IMR-90 (cell line): ENCODE measurements at regions not wholly inside any gene's neighbourhood (a gene's known extent, or its start where the extent isn't known, plus 50 kb on each side); places are given as distances from the start of the nearest gene placed in this dataset.

ENCODE experiments used
- ATAC-seq: fragments of 200-7000 bp; cut with Tn5 transposase; 2 replicates; pipeline ENCODE4 v1.9.1; 2020; ENCODE audit warnings: low read depth, mild to moderate bottlenecking, moderate library complexity
- BruUV-seq: library from RNA; stranded (reverse); fragments of 400-500 nt; replicated peaks from 2 replicates; lab custom pipeline; 2021; lab: Mats Ljungman, UMichigan
- CTCF ChIA-PET: fragments of 300-600 bp; formaldehyde crosslinking; extraction: SDS; loops from one replicate; lab custom pipeline; 2021; ENCODE audit warnings: antibody characterized with exemption; lab: Yijun Ruan, JAX
- POLR2A ChIA-PET: fragments of 300-600 bp; sonication (Branson Sonifier 250); formaldehyde crosslinking; loops from one replicate; lab custom pipeline; 2022; ENCODE audit warnings: antibody characterized with exemption; ENCODE audit not compliant: unreplicated experiment; lab: Charles Lee
- DNase-seq: peaks from one replicate; pipeline ENCODE4 v3.0.0; 2013
- H2AFZ ChIP-seq: replicated peaks from 2 replicates; pipeline ENCODE3; 2013; ENCODE audit warnings: low read length, mild to moderate bottlenecking; ENCODE audit not compliant: poor library complexity
- H2AK5ac ChIP-seq: 2 replicates; pipeline ENCODE4 v1.6.1; 2013; ENCODE audit warnings: low read depth, low read length, inconsistent platforms
- H2AK9ac ChIP-seq: replicated peaks from 2 replicates; pipeline ENCODE3; 2013; ENCODE audit warnings: mild to moderate bottlenecking, low read depth, low read length, moderate library complexity; ENCODE audit not compliant: poor library complexity
- H2BK120ac ChIP-seq: 2 replicates; pipeline ENCODE4 v1.6.1; 2013; ENCODE audit warnings: low read depth, low read length, inconsistent platforms
- H2BK15ac ChIP-seq: 3 replicates; pipeline ENCODE4 v1.6.1; 2013; ENCODE audit warnings: low read depth, low read length, inconsistent platforms
- H2BK20ac ChIP-seq: 2 replicates; pipeline ENCODE4 v1.6.1; 2013; ENCODE audit warnings: low read depth, mild to moderate bottlenecking, inconsistent platforms, low read length, moderate library complexity
- H2BK5ac ChIP-seq: 2 replicates; pipeline ENCODE4 v1.6.1; 2013; ENCODE audit warnings: mild to moderate bottlenecking, low read depth, low read length, inconsistent platforms; ENCODE audit not compliant: poor library complexity, severe bottlenecking
- H3K14ac ChIP-seq: replicated peaks from 2 replicates; pipeline ENCODE4 v1.6.1; 2013; ENCODE audit warnings: low read depth, low read length, inconsistent platforms
- H3K18ac ChIP-seq: 2 replicates; pipeline ENCODE4 v1.6.1; 2013; ENCODE audit warnings: low read depth, low read length, control low read depth
- H3K23ac ChIP-seq: 2 replicates; pipeline ENCODE4 v1.6.1; 2013; ENCODE audit warnings: low read depth, low read length, inconsistent platforms
- H3K27ac ChIP-seq: 2 replicates; pipeline ENCODE4 v1.5.1; 2013; ENCODE audit warnings: mild to moderate bottlenecking, control low read depth, low read length; ENCODE audit not compliant: insufficient read depth
- H3K27me3 ChIP-seq: 2 replicates; pipeline ENCODE4 v1.6.1; 2013; ENCODE audit warnings: low read length; ENCODE audit not compliant: control insufficient read depth, insufficient read depth
- H3K36me3 ChIP-seq: 2 replicates; pipeline ENCODE4 v1.6.1; 2013; ENCODE audit warnings: low read length, mixed read lengths; ENCODE audit not compliant: control insufficient read depth, insufficient read depth
- H3K4ac ChIP-seq: 2 replicates; pipeline ENCODE4 v1.6.1; 2013; ENCODE audit warnings: low read depth, low read length, inconsistent platforms
- H3K4me1 ChIP-seq: 2 replicates; pipeline ENCODE4 v1.6.1; 2013; ENCODE audit warnings: low read length, mixed read lengths; ENCODE audit not compliant: control insufficient read depth, insufficient read depth
- H3K4me2 ChIP-seq: 2 replicates; pipeline ENCODE4 v1.6.1; 2013; ENCODE audit warnings: low read depth, mild to moderate bottlenecking, control low read depth, low read length, moderate library complexity
- H3K4me3 ChIP-seq: 2 replicates; pipeline ENCODE4 v1.5.1; 2013; ENCODE audit warnings: low read depth, mild to moderate bottlenecking, control low read depth, low read length, moderate library complexity; ENCODE audit not compliant: insufficient read depth
- H3K56ac ChIP-seq: 2 replicates; pipeline ENCODE4 v1.6.1; 2013; ENCODE audit warnings: low read length, inconsistent platforms; ENCODE audit not compliant: insufficient read depth; ENCODE audit errors: extremely low read depth
- H3K79me1 ChIP-seq, 2 experiments: 2 replicates each; pipeline ENCODE4 v1.6.1; 2013; ENCODE audit warnings: low read length in 2 of 2, inconsistent platforms in 1 of 2, low read depth in 1 of 2
- H3K9ac ChIP-seq: 2 replicates; pipeline ENCODE4 v1.6.1; 2013; ENCODE audit warnings: low read depth, low read length, control low read depth
- H3K9me1 ChIP-seq: 2 replicates; pipeline ENCODE4 v1.6.1; 2013; ENCODE audit warnings: low read length, inconsistent platforms; ENCODE audit not compliant: insufficient read depth
- H3K9me3 ChIP-seq: 2 replicates; pipeline ENCODE4 v1.6.1; 2013; ENCODE audit warnings: low read length; ENCODE audit not compliant: control insufficient read depth, insufficient read depth
- H4K20me1 ChIP-seq: 2 replicates; pipeline ENCODE4 v1.6.1; 2013; ENCODE audit warnings: low read length, inconsistent platforms; ENCODE audit not compliant: insufficient read depth
- H4K5ac ChIP-seq: 2 replicates; pipeline ENCODE4 v1.6.1; 2013; ENCODE audit warnings: mild to moderate bottlenecking, low read depth, low read length, control low read depth
- H4K8ac ChIP-seq, 2 experiments: 2 replicates each; pipeline ENCODE4 v1.6.1; 2013; ENCODE audit warnings: low read depth in 2 of 2, low read length in 2 of 2, control low read depth in 1 of 2, inconsistent platforms in 1 of 2
- H4K91ac ChIP-seq: 2 replicates; pipeline ENCODE4 v1.6.1; 2013; ENCODE audit warnings: low read depth, low read length, inconsistent platforms; ENCODE audit not compliant: insufficient read depth
- MAFK ChIP-seq: IDR thresholded peaks from 2 replicates; pipeline ENCODE4 v1.6.1; 2012; ENCODE audit warnings: low read depth, low read length, improper control_type of control experiment
- RAD21 ChIP-seq: IDR thresholded peaks from 2 replicates; pipeline ENCODE4 v1.6.1; 2012; ENCODE audit warnings: low read length, improper control_type of control experiment
- SMC3 ChIP-seq: fragments of 150-350 bp; IDR thresholded peaks from 2 replicates; pipeline ENCODE4 v1.6.1; 2016; ENCODE audit warnings: low read depth, mild to moderate bottlenecking, antibody characterized with exemption, low read length, moderate library complexity
- WGBS, 2 experiments: methylation state at CpG; one replicate each; pipeline versions ENCODE4 v1.1.5 to v1.1.7; 2013; ENCODE audit warnings: missing lambda C conversion rate in 2 of 2; ENCODE audit not compliant: insufficient read length in 1 of 2; ENCODE audit errors: extremely low coverage in 2 of 2; 5-methylcytosine and 5-hydroxymethylcytosine counted together
- dilution Hi-C: fragments of 300-500 bp; cut with HindIII; formaldehyde crosslinking; loops from one replicate; pipeline ENCODE4 v1.14.3; 2018; ENCODE audit warnings: low sequenced_read_pairs; ENCODE audit not compliant: unreplicated experiment
- in situ Hi-C: fragments of 300-500 bp; cut with MboI; formaldehyde crosslinking; loops from 3 replicates; pipeline ENCODE4 v1.14.3; 2019; ENCODE audit warnings: low sequenced_read_pairs, inconsistent platforms, mixed read lengths
- intact Hi-C: fragments of 100-400 bp; cut with micrococcal nuclease; formaldehyde crosslinking; loops from 2 replicates; pipeline ENCODE4 v1.10.0; 2022

DNA sequence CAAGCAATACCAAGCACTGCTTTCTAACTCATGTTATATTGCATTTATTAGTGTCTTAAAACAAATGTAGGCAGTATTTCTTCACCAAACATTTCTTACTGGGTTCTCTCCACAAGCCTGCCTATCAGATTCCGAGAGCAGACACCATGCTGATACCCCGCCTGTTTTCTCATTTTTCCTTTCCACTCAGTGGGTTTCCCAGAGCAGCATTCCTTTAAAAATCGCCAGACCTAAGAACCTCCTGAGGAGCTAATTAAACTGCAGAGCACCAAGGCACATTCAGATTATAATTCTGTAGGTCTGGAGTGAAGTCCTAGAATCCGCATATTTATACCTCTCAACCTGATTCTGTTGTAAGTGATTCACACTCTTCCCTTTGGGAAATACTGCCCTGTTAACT lies 405.6 kb downstream of the TNS1 start:
- no peaks in the 10 kb centered on the region for H3K9me1 ChIP-seq
- no peak overlapping the region for H3K4ac ChIP-seq
- H3K27ac ChIP-seq, result no peak overlapping the region
- H3K14ac ChIP-seq, result no peak overlapping the region
- no peak overlapping the region for H2AK9ac ChIP-seq
- no peak for ATAC-seq
- no peak overlapping the region for H2AK5ac ChIP-seq
- H3K56ac ChIP-seq, result no peak overlapping the region
- H2BK5ac ChIP-seq, result no peak overlapping the region
- no peaks in the 10 kb centered on the region for H3K4me1 ChIP-seq
- in situ Hi-C loops, result no loop called here
- no peak overlapping the region for H3K23ac ChIP-seq
- H3K36me3 ChIP-seq, result no peaks in the 10 kb centered on the region
- no peaks in the 10 kb centered on the region for H4K20me1 ChIP-seq
- no peak overlapping the region for H2AFZ ChIP-seq
- intact Hi-C loops, result loop anchor here (5.0 kb wide), 1 partner anchor 45 kb away; no protein-coding TSS in a partner anchor
- H3K27me3 ChIP-seq, result peaks cover 68% of the 10 kb centered on the region
- H4K91ac ChIP-seq, result no peak overlapping the region
- no peak for TF ChIP-seq SMC3
- TF ChIP-seq RAD21, result no peak
- TF ChIP-seq MAFK, result no peak
- H3K79me1 ChIP-seq, result no peaks in the 10 kb centered on the region
- H2BK120ac ChIP-seq, result no peak overlapping the region
- dilution Hi-C loops, result no loop called here
- no peak overlapping the region for H3K4me3 ChIP-seq
- H3K18ac ChIP-seq, result no peak overlapping the region
- no peak overlapping the region for H4K8ac ChIP-seq
- H3K4me2 ChIP-seq, result no peak overlapping the region
- H2BK20ac ChIP-seq, result no peak overlapping the region
- WGBS, 2 experiments, result no CpG with 5 or more reads among the region's 4 CpGs
- ChIA-PET POLR2A (no interaction called here), CTCF (no interaction called here)
- no peak for DNase-seq
- no peak overlapping the region for H2BK15ac ChIP-seq
- H3K9ac ChIP-seq, result no peak overlapping the region
- no peaks in the 10 kb centered on the region for H3K9me3 ChIP-seq
- no peak overlapping the region for H4K5ac ChIP-seq
- no TSS peak for BruUV-seq
